ENCODE measurements at regions not wholly inside any gene's neighbourhood (a gene's known extent, or its start where the extent isn't known, plus 50 kb on each side); places are given as distances from the start of the nearest gene placed in this dataset.

DNA sequence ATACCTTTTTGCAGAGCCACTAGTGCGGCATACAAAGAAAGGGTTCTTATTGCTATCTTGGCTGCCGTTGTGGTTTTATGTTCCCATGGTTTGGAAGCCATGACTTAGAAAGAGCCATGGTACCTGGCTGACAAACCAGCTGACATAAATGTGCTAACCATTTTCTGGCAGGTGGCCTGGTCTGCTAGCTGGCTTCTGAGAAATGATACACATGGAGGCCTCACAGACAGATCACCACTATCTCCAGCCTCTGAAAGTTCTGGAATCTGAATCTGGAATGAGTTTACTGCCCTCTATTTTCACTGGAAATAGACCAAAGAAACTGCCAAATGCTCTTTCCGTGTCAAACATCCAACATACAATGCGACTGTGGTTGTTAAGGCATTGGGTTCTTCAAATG is 123.7 kb downstream of the QPCT start:
- in situ Hi-C loops (cut with HindIII; ENCODE audit: low pct_ligation_motif_present, low pct_unique_long_range_greater_than_20kb, low sequenced_read_pairs): no loop called here
- DNase-seq: no peak

DNA sequence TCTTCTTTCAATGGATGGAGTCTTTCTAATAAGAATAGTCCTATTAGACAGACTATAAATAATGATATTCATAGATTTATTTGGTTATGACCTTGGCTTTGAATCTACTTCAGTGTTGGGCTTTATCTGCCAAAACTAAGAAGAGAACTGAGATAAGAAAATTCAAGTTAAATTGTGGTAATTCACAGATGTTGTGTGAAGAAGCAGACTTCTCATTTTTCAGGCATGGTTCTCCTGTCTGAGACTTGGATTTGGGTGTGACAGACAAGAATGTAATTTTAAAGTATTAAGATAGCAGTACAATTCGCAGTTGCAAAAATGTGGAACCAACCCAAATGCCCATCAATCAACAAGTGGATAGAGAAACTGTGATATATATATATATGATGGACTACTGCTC is 124.7 kb downstream of the QPCT start:
- no peak for DNase-seq
- in situ Hi-C loops (cut with HindIII; ENCODE audit: low pct_ligation_motif_present, low pct_unique_long_range_greater_than_20kb, low sequenced_read_pairs): no loop called here

DNA sequence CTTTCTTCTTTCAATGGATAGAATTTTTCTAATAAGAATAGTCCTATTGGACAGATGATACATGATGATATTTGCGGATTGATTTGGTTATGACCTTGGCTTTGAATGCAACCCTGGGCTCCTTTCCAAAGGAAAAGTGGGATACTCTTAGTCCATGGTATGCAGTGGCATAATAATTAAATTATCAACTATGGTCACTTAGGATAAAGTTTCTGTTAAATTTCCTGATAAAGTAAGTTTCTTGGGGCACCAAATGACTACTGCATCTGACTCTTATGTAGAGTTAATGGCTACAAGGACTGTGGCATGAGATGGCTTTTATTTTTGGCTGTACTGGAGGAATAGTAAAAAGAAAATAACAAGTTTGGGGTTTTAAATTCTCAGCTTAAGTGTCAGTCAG is 126.7 kb downstream of the QPCT start:
- no peak for DNase-seq
- in situ Hi-C loops (cut with HindIII; ENCODE audit: low pct_ligation_motif_present, low pct_unique_long_range_greater_than_20kb, low sequenced_read_pairs): no loop called here

DNA sequence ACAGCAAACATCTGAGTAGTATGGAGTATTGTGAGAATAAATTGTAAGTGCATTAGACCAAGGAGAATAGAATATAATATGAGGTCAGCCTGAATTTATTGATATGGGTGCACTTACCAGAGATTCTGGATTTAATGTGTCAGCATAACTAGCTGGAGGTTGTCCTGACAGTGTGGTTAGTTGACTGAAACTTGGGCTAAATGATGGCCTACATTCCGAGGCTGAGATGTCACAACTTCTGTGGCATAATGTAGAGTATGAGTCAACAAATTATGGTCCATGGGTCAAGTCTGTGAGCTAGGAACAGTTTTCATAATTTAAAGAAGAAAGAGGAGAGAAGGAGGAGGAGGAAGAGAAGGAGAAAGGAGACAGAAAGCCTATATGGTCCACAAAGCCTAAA is 127.6 kb downstream of the QPCT start:
- DNase-seq: peak; percentile 21
- in situ Hi-C loops (cut with HindIII; ENCODE audit: low pct_ligation_motif_present, low pct_unique_long_range_greater_than_20kb, low sequenced_read_pairs): no loop called here

DNA sequence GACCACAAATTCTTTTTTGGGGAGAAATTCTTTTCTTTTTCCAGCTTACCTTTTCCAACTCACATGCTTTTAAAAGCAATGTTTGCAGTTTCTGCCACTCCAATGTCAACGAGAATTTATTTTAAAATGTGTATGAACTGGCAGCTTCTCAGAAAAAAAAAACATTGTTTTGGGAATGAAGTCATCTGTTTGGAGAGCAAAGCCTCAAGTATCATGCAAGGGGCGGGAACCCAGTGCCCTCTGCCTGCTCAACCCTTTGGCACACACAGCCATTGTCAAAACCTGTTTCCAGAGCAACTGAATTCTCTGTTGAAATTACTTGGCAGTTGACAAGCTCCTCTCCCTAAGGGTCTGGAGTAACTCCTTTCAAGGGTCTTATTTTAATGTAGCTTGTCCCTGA is 128.5 kb downstream of the QPCT start:
- DNase-seq: peak; percentile 15
- in situ Hi-C loops (cut with HindIII; ENCODE audit: low pct_ligation_motif_present, low pct_unique_long_range_greater_than_20kb, low sequenced_read_pairs): no loop called here

DNA sequence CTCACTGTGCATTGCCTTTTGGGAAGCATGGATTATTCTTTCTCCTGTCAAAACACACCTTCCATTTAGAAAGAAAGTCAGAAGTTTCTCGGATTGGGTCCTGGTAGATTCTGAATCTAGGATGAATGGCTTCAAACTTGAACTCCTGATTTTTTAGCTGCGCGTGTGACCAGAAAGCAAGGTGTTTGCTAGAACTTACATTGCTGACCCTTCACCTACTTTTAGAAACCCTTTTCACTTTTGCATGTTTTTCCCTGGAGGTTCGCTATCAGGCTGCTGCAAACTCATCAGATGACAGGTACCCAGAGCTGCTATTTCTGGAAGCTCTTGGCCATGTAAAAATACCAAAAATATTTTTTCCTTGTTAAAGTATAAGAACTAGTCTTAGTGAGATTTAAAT is 132.0 kb downstream of the QPCT start:
- no peak for DNase-seq
- in situ Hi-C loops (cut with HindIII; ENCODE audit: low pct_ligation_motif_present, low pct_unique_long_range_greater_than_20kb, low sequenced_read_pairs): no loop called here

DNA sequence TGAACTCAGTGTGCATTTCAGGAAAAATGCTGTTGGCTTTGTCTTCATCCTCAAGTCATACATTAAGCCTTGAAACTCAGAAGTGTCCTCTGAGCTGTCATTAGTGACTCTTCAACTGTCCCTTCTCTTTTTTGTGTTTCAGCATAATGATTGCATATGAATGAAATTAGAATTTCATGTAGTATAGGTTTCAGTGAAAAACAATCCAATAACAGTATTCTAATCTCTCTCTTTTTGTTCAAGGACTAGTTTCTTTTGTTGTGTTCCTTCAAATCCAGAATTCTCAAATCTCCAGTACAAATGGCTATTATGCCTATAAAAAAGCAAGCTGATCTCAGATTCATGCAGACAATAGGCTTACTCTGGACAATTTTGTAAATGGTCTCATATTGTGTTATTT is 133.5 kb downstream of the QPCT start:
- DNase-seq: no peak
- in situ Hi-C loops (cut with HindIII; ENCODE audit: low pct_ligation_motif_present, low pct_unique_long_range_greater_than_20kb, low sequenced_read_pairs): no loop called here

DNA sequence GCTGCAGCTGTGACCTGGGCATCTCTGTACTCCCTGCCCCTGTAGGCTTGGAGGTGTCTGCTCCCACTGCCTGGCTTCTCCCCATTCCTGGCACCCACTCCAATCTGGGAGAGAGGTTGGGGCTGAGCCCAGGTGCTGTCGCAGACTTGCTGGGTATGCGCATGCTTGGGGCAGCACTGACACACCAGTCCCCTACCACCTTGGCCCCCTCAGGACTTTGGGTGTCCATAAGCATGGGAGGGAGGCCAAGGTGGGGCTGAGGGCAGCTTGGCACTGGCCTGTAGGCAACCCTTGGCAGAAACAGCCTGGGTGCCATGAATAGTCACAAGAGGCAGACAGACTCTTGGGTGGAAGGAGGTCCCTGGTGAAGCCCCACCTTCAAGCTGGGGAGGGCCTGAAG is 136.8 kb downstream of the QPCT start:
- no peak for DNase-seq
- in situ Hi-C loops (cut with HindIII; ENCODE audit: low pct_ligation_motif_present, low pct_unique_long_range_greater_than_20kb, low sequenced_read_pairs): no loop called here

DNA sequence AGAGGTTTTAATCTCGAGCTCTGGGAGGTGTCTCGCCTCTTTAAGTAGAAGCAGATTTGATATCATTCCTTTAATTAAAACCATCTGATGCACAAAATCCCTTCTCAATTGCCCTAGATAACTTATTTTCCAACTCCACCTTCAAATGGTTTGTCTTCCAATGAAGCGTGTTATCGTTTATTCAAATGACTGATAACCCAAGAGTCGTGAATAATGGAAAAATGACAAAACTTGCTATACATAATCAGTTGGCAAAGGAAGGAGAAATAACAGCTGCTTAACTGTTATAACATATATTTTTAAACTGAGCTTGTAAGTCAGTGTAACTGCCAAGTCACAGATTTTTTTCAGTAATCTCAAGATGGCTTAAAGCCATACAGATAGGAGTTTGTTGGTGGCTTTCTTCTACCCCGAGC is 144.6 kb downstream of the QPCT start:
- in situ Hi-C loops (cut with HindIII; ENCODE audit: low pct_ligation_motif_present, low pct_unique_long_range_greater_than_20kb, low sequenced_read_pairs): no loop called here
- no peak for DNase-seq

DNA sequence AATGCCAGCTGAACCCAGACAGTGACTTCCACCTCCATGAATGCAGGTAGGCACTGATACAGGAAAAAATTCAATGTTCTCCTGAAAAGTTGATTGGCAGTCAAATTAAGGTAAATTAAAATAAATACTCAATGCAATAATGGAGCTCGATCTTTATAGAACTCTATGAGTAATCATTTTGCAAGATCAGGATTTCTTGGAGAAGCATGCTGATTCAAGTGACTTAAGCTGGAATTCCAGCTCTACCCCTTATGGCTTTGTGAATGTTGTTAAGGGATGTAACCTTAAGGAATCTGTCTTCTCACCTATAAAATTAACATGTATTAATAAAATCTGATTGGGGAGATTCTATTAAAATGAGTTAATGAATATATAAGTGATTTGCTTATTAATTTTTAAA is 145.1 kb downstream of the QPCT start:
- no peak for DNase-seq
- in situ Hi-C loops (cut with HindIII; ENCODE audit: low pct_ligation_motif_present, low pct_unique_long_range_greater_than_20kb, low sequenced_read_pairs): no loop called here

DNA sequence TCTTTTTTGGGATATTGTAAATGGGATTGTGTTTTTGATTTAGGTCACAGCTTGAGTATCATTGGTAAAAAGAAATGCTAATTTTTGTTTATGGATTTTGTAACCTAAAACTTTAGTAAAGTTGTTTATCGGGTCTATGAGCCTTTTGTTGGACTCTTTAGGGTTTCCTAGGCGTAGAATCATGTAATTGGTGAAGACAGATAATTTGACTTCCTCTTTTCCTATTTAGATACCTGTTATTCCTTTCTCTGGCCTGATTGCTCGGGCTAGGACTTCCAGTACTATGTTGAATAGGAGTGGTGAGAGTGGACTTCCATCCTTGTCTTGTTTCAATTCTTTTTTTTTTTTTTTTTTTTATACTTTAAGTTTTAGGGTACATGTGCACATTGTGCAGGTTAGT is 149.0 kb downstream of the QPCT start:
- in situ Hi-C loops (cut with HindIII; ENCODE audit: low pct_ligation_motif_present, low pct_unique_long_range_greater_than_20kb, low sequenced_read_pairs): no loop called here
- no peak for DNase-seq

DNA sequence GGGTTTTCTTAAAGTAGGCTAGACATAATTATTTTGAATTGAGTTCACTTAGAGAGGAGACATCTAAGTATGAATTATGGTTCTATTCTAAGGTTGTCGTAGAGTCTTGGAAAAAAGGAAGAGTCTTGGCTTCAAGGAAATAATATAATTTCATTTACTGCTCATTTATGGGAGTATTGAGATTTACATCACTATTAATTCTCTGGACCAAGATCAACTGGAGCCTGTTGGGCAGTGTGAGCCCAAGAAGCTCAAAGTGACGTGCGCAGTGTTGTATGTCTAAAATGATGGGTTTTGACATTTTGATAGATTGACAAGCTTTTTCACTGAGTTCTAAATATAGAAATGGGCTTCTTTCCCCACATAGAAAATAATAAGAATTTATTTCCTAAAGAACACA is 154.7 kb downstream of the QPCT start:
- no peak for DNase-seq
- in situ Hi-C loops (cut with HindIII; ENCODE audit: low pct_ligation_motif_present, low pct_unique_long_range_greater_than_20kb, low sequenced_read_pairs): no loop called here

DNA sequence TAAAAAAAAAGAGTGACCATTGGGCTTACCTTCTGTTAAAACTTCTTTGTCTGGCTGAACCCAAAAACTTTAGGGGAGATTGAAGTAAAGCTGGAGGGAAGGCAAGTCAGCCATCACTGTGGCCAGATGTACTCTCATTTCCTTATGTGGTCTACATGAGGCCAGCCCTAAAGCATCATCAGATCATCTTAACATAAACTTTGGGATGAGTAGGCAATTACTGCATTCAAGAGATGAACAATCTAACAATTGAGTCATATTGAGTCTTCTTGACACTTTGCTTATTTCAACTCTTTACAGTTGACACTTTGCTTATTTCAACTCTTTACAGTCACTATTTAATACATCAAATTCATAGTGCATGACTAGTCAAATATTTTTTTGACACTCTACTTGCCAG is 155.6 kb downstream of the QPCT start:
- in situ Hi-C loops (cut with HindIII; ENCODE audit: low pct_ligation_motif_present, low pct_unique_long_range_greater_than_20kb, low sequenced_read_pairs): no loop called here
- no peak for DNase-seq

DNA sequence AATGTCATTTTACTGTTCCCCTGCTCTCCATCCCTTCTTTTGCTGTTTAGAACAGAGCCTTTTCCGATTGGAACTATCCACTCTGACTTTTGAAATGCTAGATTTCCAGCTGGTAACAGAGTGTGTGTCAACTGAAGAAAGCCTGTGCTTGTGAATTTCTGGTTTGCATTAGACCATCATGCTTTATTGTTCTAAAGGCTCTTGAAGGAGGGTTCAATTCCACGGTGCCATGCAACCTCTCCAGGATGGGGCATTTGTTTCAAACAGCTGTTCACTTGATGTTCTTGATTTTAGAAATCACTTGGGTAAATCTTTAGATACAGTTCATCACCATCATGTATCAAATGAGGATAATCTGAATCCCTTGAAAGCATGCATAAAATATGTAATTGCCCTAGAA is 156.7 kb downstream of the QPCT start:
- no peak for DNase-seq
- in situ Hi-C loops (cut with HindIII; ENCODE audit: low pct_ligation_motif_present, low pct_unique_long_range_greater_than_20kb, low sequenced_read_pairs): no loop called here

DNA sequence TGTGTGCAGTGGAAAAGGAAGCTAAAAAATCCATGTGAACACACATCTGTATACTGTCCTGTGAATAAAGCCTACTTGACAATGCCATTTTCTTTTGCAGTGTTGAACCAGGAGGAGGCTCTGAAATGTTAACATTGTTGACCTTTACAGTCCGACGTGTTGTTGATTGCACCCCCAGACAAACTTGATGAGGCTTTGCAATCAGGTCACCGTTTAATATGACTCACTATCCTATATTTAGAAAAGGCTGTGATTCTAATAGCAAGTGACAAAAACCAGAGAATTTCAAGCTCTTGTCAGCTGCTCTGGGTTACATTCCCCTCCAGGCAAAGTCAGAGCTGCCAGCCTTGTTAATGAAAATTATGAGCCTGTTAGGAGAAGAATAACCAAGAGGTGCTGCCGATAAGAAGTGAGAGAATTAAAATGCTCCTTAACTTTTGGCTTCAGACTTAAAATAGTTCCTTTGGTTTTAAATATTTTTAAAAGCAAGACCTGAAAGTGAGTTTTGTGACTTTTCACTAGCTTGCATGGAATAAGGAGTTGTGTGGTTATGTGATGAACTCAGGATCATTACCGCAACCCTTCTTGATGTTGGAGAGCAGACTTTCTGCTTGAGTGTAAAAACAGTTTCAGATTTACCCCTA is 162.1 kb downstream of the QPCT start:
- DNase-seq: no peak
- in situ Hi-C loops (cut with HindIII; ENCODE audit: low pct_ligation_motif_present, low pct_unique_long_range_greater_than_20kb, low sequenced_read_pairs): no loop called here

DNA sequence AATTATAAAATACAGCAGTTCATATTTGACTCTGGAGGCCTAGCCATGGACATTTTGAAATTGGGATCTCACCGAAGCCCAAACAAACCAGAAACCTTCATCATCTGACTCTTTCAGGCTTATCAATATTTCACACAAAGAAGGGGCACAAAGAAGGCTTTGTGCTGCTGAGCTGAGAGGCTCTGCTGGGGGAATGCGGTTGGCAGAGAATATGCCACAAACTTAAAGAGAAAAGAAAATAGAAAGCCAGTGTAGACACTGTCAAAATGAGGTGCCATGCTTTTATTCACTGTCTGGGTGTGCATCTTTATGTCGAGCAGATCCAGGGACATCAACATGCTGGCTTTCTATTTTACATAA is 162.6 kb downstream of the QPCT start:
- in situ Hi-C loops (cut with HindIII; ENCODE audit: low pct_ligation_motif_present, low pct_unique_long_range_greater_than_20kb, low sequenced_read_pairs): no loop called here
- DNase-seq: no peak

DNA sequence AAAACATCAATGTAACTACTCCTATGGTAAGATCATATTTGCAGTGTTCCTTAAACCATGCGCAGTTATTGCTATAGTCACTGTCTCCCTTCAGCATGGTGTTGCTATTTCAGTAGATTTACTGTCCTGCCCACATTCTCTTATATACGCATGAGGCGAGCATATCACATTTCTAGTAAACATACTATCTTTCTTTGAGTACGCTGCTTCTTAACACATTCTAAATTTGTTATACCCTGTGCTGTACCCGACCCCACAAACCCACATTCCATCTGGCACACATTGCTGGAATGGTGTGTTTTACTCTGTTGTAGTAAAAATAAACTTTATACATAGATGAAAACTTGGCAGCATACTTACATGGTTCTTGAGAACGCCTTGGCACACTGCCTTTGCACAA is 163.3 kb downstream of the QPCT start:
- in situ Hi-C loops (cut with HindIII; ENCODE audit: low pct_ligation_motif_present, low pct_unique_long_range_greater_than_20kb, low sequenced_read_pairs): no loop called here
- DNase-seq: no peak

DNA sequence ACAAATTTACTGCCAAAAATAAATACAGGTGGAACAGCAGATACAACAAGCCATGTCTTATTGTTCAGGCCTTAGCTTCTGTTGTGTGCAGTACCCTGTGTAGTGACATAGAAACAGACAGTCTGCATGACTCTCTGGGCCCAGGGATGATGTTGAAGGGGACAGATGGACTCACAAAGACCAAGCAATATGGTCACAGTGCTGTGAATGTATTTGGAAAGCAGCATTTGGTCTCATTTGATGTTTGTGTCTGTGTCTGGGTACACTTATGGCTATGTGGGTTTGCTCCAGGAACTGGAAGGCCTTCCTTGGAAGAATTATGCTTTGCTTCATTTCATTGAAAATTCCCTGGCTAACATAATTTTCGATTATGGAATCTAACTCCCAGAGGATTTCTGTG is 158.5 kb downstream of the CDC42EP3 start:
- in situ Hi-C loops (cut with HindIII; ENCODE audit: low pct_ligation_motif_present, low pct_unique_long_range_greater_than_20kb, low sequenced_read_pairs): no loop called here
- DNase-seq: no peak

DNA sequence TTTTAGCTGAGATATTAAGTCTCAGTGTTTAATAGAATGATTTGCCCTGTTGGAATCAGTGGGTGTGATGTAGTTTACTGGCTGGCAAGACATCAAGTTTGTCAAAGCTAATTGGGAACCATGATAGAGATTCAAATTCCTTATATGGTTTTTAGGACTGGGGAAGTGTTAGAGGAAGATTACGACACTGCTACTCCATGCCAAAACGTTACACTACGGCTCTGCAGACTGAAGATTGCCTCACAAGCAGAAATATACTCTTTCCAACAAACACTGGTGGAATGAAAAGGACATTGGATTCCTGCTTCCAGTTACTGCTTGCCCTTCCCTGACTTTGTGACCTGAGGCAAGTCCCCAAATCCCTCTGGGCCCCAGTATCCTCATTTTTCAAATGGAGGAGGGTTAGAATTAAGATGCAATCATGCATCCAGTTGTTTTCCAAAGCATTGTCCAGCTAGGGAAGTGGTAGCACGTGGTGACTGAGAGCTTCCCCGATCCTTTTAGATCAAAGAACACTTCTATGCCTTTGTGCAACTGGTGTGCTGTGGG is 147.6 kb downstream of the CDC42EP3 start:
- in situ Hi-C loops (cut with HindIII; ENCODE audit: low pct_ligation_motif_present, low pct_unique_long_range_greater_than_20kb, low sequenced_read_pairs): no loop called here
- DNase-seq: no peak

DNA sequence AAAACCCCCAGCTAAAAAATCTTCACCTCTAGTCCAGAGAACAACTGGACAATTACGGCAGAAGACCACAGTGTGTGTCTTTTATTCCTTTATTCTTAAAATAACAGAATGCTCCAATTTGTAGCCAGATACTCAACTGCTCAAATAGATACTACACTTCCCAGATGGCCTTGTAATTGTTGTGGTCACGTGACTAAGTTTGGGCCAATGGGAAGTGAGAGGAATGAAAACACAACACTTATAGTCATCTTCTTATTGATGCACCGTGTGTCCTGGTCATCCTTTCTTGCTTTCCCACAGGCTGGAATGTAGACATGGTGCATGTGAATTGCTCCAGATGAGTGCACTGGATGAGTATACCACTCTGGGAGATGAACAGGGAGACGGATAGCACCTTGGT is 145.1 kb downstream of the CDC42EP3 start:
- DNase-seq: no peak
- in situ Hi-C loops (cut with HindIII; ENCODE audit: low pct_ligation_motif_present, low pct_unique_long_range_greater_than_20kb, low sequenced_read_pairs): no loop called here

DNA sequence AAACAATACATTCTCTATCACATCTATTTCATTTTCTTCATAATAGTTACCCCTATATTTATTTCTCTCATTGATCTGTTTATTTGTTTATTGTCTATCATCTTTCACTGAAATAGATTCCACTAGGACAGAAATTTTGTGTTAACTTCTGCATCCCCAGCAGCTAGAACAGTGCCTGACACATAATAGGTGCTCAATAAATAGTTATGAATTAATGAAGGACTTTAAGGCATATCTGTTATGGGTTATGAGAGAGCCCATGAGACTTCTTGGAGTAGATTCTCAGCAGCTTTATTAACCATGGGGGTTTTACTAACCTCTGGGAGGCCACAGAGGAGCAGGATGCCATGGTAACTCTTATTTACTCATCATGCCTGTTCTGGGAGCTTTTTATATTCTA is 144.6 kb downstream of the CDC42EP3 start:
- DNase-seq: no peak
- in situ Hi-C loops (cut with HindIII; ENCODE audit: low pct_ligation_motif_present, low pct_unique_long_range_greater_than_20kb, low sequenced_read_pairs): no loop called here
